ENCODE measurements at regions not wholly inside any gene's neighbourhood (a gene's known extent, or its start where the extent isn't known, plus 50 kb on each side); places are given as distances from the start of the nearest gene placed in this dataset.

- Histone ChIP-seq H3K4me3 (ENCODE audit: low read depth in 1 of 3, low read length in 3 of 3) (no peak overlapping the region), H3K9me3 (ENCODE audit: control insufficient read depth in 4 of 4, low read length in 3 of 4) (no peaks in the 10 kb centered on the region), H3K4me1 (ENCODE audit: control insufficient read depth in 4 of 4, insufficient read depth in 4 of 4, low read length in 3 of 4) (no peaks in the 10 kb centered on the region), H3K36me3 (ENCODE audit: control insufficient read depth in 4 of 4, insufficient read depth in 3 of 4, low read depth in 1 of 4, low read length in 3 of 4) (no peaks in the 10 kb centered on the region), H3K9ac (ENCODE audit: low read depth in 1 of 2, low read length in 2 of 2) (no peak overlapping the region), H3K27ac (ENCODE audit: low read depth in 1 of 2, low read length in 2 of 2) (no peak overlapping the region), H3K27me3 (ENCODE audit: control insufficient read depth in 4 of 4, insufficient read depth in 4 of 4, low read length in 3 of 4) (no peaks in the 10 kb centered on the region)
- DNase-seq (ENCODE audit: low spot score) = no peak
- TF ChIP-seq JUND (IDR thresholded peaks at IDR 0.05) (no peak), TAF1 (conservative IDR thresholded peaks at IDR 0.05) (no peak)
- 85% methylated on average over 3 of the region's 3 CpGs for WGBS
These were observed 692.5 kb downstream of the C4orf33 start for GRCh38 chr4:129788486-129788885.

- no peak for DNase-seq (ENCODE audit: low spot score)
- WGBS = 61% methylated on average over 5 of the region's 5 CpGs
These were observed 708.6 kb downstream of the C4orf33 start for GRCh38 chr4:129804461-129804981.

More at GRCh38 chr4:129804461-129804981, 708.6 kb downstream of the C4orf33 start:
- Histone ChIP-seq H3K36me3 (ENCODE audit: control insufficient read depth in 4 of 4, insufficient read depth in 3 of 4, low read depth in 1 of 4, low read length in 3 of 4) (no peaks in the 10 kb centered on the region), H3K4me3 (ENCODE audit: low read depth in 1 of 3, low read length in 3 of 3) (no peak overlapping the region), H3K27me3 (ENCODE audit: control insufficient read depth in 4 of 4, insufficient read depth in 4 of 4, low read length in 3 of 4) (no peaks in the 10 kb centered on the region), H3K9me3 (ENCODE audit: control insufficient read depth in 4 of 4, low read length in 3 of 4) (no peaks in the 10 kb centered on the region), H3K4me1 (ENCODE audit: control insufficient read depth in 4 of 4, insufficient read depth in 4 of 4, low read length in 3 of 4) (no peaks in the 10 kb centered on the region), H3K27ac (ENCODE audit: low read depth in 1 of 2, low read length in 2 of 2) (no peak overlapping the region), H3K9ac (ENCODE audit: low read depth in 1 of 2, low read length in 2 of 2) (no peak overlapping the region)
- TF ChIP-seq, protein P1, sequence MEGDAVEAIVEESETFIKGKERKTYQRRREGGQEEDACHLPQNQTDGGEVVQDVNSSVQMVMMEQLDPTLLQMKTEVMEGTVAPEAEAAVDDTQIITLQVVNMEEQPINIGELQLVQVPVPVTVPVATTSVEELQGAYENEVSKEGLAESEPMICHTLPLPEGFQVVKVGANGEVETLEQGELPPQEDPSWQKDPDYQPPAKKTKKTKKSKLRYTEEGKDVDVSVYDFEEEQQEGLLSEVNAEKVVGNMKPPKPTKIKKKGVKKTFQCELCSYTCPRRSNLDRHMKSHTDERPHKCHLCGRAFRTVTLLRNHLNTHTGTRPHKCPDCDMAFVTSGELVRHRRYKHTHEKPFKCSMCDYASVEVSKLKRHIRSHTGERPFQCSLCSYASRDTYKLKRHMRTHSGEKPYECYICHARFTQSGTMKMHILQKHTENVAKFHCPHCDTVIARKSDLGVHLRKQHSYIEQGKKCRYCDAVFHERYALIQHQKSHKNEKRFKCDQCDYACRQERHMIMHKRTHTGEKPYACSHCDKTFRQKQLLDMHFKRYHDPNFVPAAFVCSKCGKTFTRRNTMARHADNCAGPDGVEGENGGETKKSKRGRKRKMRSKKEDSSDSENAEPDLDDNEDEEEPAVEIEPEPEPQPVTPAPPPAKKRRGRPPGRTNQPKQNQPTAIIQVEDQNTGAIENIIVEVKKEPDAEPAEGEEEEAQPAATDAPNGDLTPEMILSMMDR (IDR thresholded peaks at IDR 0.05; ENCODE audit: low read depth, low read length, missing input control) = no peak
- TF ChIP-seq YY1 (IDR thresholded peaks at IDR 0.05) = no peak
- no peak for TF ChIP-seq TAF1 (conservative IDR thresholded peaks at IDR 0.05)
- TF ChIP-seq NR2F2 (IDR thresholded peaks at IDR 0.05) = no peak
- TF ChIP-seq EGR1 (IDR thresholded peaks at IDR 0.05; ENCODE audit: low read depth in 2 of 2) = no peak
- no peak for TF ChIP-seq REST (IDR thresholded peaks at IDR 0.05)
- TF ChIP-seq GABPA (IDR thresholded peaks at IDR 0.05 in 1 of 2, conservative IDR thresholded peaks at IDR 0.05 in 1 of 2) = no peak
- no peak for TF ChIP-seq ATF3 (IDR thresholded peaks at IDR 0.05)
- TF ChIP-seq RAD21 (IDR thresholded peaks at IDR 0.05) = no peak
- no peak for TF ChIP-seq HNF4A (conservative IDR thresholded peaks at IDR 0.05)
- no peak for TF ChIP-seq FOXA1 (IDR thresholded peaks at IDR 0.05)
- TF ChIP-seq RXRA (IDR thresholded peaks at IDR 0.05) = no peak
- TF ChIP-seq SP1 (IDR thresholded peaks at IDR 0.05) = no peak
